Stimulated activated CD4-positive, alpha-beta T cell treated with anti-CD3 and anti-CD28 coated beads, Interleukin-4, amount 100 ng/mL, for 1 hour (primary cell): ENCODE measurements at regions not wholly inside any gene's neighbourhood (a gene's known extent, or its start where the extent isn't known, plus 50 kb on each side); places are given as distances from the start of the nearest gene placed in this dataset.
"Not testable (repeated sequence)": the region's sequence is repeated elsewhere in the genome, so short reads cannot be mapped to it uniquely, and the experiment has no call there.

Experiments used
- DNase-seq: peaks from one replicate; pipeline ENCODE4 v3.0.0-alpha.2; 2020

DNA sequence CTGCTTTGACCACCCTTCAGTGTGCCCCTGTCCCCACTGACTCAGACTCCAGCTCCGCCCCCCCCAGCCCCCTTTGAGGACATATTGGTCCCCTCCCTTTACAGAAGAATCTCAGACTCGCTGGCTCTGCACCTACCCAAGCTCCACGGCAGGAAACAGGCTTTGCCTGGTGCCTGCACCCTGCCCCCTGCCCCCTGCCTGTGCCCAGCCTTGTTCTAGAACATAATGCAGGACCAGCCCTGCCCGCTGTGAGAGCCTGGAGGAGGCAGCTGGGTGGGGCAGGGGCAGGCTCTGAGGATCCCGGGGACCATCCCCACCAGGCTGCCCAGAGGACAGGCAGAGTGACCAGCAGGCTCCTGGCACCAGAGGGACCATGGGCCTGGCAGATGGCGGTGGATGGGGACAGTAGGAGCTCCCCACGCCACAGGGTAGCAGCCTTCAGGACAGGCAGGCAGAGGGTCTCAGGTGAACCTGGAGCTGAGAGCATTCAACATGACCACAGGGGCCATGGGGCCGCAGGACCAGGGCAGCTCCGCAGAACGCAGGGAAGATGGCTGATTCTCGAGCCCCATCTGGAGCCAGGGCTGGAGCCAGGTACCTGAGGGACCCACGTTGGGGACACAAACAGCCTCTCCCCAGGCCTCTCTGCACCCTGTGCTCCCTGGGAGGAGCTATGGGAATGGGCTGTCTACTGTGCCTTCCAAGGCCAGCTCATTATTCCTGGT, 165.0 kb upstream of the FOXD4L5 start:
- DNase-seq: not testable (repeated sequence)

DNA sequence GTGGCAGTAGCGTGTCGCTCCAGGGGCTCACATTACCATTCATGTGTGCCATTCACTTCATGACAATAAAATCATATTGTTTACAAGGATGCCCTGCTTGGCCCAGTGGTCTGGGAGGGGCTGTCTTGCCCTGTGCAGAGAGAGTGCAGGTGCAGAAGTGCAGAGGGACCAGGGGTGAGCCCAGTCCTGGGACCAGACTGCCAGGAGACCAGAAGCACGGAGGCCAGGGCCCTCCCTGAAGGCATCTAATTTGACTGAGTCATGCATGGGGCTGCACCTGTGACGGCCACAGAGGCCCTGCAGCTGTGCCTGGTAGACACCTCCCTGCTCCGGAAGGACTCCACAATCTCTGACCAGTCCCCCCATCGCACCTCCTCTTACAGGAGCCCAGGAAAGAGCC, 164.4 kb upstream of the FOXD4L5 start:
- DNase-seq: no peak

DNA sequence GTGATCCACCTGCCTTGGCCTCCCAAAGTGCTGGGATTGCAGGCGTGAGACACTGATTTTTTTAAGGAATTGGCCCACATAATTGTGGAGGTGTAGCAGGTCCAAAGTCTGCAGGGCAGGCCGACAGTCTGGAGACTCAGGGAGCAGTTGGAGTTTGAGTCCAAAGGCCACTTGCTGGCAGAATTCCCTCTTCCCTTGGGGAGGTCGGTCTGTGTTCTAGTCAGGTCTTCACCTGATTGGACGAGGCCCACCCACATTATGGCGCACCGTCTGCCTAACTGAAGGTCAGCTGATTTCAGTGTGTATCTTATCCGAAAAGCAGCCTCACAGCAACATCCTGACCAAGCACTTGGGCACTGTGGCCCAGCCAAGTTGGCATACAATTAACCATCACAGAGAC, 162.1 kb upstream of the FOXD4L5 start:
- DNase-seq: not testable (repeated sequence)

DNA sequence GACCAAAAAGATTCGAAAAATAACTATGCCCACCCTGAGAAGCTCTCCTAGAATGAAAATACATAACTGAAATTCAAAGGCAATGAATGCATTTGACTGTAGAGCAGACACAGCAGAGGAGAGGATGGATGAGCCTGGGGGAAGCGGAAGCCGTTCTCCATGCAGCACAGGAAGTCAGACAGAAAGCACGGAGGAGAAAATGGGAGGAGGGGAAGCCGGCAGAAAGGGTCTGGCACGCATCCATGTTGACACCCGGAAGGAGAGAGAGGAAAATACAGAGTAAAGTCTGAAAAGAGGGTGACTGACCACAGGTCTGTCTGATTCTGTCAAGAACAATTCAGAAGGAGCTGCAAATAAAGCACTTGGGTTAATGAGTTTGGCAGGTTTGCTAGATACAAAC, 161.0 kb upstream of the FOXD4L5 start:
- not testable (repeated sequence) for DNase-seq

DNA sequence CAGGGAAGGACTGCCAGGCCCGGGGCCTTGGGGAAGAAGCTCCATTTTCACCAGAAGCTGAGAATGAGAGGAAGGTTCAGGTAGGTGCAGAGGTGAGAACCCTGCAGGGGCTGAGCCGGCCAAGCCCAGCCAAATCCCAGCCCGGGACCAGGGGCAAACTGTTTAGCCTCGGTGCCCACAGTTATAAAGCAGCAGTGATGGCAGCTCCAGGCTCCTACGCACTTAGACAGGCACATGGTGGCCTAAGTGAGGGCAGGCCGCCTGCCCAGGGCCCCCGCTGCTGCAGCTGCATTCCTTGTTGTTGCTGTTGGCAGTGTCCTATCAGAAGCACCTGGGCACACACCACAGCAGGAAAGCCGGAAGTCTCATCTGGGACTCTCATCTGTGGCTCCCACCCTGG, 159.9 kb upstream of the FOXD4L5 start:
- no peak for DNase-seq

DNA sequence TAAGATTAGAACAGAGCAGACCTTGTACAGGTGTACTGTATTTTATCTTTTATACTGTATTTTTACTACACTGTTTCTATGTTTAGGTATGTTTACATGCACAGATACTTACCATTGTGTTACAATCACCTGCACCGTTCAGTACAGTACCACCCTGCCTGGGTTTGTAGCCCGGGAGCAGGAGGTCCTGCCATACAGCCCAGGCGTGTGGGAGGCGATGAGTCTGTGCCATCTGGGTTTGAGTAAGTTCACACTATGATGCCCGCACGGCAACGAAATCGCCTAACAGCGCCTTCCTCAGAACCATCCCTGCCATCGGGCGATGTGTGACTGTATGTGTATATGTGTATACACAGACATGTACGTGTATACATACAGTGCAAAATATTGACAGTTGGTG, 157.1 kb upstream of the FOXD4L5 start:
- DNase-seq: not testable (repeated sequence)

DNA sequence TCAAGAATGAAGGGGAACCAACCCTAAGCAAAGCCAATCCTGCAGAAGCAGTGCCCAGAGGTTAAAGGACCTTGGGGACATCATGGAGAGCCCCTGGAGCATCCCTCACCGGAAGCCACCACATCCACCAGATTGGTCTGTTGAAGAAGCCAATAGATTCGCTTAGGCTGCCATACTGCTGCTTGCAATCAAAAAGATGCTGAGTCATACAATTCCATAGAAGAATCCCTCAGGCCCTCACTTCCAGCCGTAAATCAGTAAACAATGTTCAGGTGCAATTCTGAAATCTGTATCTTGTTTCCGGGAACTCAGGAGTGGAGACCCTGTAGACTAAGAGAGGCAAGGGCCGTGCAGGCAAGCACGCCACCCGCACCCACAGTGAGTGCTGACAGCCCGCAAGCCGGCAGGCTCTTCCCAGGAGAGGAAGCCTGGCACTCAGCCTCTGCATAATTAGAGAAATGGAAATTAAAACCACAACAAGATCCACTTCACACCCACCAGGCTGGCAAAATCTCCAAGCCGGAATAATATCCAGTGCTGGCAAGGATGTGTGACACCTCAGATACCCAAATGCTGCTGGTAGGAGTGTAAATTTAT, 156.4 kb upstream of the FOXD4L5 start:
- DNase-seq: not testable (repeated sequence)

DNA sequence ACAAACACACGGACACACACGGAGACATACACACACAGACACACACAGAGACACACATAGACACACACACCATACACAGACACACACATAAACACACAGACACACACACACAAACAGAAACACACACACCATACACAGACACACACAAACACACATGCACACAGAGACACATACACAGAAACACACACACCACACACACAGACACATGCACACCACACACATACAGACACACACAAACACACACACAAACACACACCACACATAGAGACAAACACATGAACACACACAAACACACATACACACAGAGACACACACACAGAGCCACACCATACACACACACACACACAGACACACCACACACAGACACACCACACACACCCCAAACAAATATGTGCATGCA, 152.7 kb upstream of the FOXD4L5 start:
- no peak for DNase-seq

DNA sequence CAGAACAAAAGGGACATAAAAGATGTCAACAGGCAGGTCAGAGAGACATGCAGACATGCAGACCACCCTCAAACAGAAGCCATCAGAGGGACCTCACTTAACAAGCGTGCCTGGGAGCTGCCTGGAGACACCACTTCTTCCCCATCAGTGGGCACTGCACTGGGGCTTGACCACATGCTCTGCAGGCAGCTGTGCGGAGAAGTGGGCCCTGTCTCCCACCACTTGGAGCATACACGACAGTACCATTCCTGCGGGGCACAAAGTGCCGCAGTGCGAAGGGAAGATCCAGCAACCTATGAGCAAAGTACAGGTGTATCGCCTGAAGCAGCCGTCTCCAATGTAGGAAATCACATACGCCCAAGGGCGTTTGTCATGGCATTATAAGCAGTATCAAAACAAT, 150.5 kb upstream of the FOXD4L5 start:
- DNase-seq: no peak

DNA sequence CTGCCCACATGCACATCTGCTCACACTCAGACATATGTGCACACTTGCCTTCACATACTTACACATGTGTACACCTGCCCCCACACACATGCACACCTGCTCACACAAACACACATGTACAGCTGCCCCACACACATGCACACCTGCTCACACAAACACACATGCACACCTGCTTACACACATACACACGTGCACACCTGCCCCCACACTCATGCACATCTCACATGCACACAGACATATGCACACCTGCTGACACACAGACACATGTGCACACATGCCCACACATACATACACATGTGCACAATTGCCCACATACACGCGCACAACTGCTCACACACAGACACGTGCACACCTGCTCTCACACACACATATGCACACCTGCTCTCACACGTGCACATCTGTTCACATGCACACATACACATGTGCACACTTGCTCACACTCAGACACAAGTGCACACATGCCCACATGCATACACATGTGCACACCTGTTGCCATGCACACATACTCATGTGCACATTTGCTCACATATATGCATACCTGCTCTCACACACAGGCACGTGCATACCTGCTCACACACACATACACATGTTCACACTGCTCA, 147.8 kb upstream of the FOXD4L5 start:
- no peak for DNase-seq

DNA sequence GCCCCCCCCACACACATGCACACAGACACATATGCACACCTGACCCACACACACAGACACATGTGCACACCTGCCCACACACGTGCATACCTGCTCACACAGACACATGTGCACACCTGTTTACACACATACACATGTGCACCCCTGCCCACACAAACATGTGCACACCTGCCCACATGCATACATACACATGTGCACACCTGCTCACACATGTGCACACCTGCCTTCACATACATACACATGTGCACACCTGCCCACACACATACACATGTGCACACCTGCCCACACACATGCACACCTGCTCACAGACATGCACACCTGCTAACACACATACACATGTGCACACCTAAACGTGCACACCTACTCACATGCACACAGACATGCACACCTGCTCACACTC, 147.0 kb upstream of the FOXD4L5 start:
- no peak for DNase-seq

DNA sequence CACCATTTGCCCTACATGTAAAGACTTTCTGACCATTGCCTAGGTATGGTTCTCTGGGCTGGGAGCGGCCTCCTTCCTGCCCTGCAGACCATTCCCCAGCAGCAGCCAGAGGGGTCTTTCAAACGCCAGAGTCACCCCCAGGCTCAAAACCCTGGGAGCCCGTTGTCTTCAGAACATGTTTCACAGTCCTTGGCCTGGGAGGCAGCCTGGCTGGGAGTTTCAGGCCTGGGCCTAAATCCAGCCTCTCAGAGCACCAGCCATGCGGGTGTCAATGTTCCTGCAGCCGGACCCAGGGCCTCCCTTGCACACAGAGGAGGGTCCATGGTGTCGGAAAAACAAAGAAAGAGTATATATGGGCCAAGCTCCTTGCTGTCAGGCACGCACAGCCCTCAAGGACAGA, 145.2 kb upstream of the FOXD4L5 start:
- no peak for DNase-seq

DNA sequence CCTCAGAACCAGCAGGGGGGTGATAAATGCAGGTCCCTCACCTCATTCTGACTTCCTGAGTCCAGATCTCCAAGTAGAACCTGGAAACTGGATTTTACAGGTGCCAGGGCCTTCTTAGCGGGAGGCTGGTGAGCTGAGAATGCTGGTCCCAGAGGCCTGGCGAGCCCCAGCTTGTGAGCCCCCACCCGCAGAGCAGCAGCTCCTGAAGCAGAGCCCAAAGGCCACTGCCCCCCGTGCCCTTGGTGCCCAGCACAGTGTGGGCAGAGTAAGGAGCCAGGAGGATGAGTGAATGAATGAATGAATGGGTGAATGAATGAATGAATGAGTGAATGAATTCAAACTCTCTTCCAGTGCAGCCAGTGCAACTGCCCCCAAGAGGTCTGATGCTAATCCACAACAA, 142.4 kb upstream of the FOXD4L5 start:
- not testable (repeated sequence) for DNase-seq

DNA sequence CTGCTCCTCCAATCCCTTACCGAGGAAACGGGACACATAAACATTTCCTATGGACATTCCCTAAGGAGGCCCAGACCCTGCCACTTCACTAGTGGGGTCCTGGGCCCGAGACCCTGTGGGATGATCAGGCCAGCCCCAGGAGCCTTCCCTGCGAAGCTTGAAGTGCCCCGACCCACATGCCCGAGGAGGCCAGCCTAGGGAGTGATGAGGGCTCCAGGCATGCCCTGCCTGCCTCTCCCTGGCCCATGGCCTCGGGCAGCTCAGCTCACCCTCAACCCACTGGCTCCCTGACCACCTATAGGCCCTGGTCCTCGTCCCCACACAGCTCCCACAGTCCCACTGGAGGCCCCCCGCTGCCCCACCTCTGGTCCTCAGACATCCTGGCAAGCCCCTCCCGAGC, 141.8 kb upstream of the FOXD4L5 start:
- DNase-seq: not testable (repeated sequence)

DNA sequence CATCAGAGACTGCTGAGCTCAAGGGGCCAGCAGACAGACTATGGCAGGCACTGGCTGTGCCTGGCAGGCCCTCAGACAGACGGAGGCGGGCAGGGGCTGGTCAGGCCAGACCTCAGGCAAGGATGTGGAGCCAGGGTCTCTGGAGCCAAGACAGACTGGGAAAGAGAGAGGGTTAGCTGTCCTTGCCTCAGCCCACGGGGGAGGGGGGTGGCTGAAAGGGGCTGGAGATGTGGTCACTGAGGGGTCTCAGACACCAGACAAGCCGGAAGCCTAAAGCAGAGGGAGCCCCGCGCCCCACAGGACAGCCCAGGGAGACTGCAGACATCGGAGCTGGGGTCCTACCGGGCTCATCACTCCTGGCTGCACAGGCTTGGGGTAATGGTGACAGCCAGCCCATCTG, 141.2 kb upstream of the FOXD4L5 start:
- DNase-seq: no peak

DNA sequence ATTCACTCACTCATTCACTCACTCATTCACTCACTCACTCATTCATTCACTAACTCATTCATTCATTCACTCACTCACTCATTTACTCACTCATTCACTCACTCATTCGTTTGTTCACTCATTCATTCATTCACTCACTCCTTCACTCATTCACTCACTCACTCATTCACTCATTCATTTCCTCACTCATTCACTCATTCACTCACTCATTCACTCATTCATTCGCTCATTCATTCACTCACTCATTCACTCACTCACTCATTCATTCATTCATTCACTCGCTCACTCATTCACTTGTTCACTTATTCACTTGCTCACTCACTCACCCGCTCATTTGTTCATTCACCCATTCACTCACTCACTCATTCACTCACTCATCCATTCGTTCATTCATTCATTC, 140.2 kb upstream of the FOXD4L5 start:
- not testable (repeated sequence) for DNase-seq

DNA sequence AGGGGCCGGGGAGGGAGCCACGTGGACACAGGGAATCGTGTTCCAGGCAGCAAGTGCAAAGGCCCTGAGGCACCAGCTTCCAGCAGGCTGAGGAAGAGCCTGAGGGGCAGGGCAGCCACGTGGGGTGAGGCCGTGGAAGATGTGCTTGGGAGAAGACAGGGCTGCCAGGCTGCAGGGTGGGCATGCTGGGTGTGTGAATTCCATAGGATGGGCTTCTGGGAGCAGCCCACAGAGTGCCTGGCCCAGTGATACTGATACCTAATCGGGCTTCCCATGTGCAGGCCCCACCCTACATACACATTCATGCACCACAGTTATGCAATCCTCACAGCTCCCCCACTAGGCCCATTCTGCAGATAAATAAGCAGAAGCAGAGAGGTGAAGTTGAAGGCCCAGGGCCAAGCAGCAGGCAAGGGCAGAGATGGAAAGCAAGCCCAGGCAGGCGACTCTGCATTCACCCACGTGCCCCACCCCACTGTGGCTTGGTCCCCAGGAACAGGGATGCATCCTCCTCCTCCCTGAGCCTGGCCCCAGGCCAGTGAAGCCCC, 139.5 kb upstream of the FOXD4L5 start:
- DNase-seq: not testable (repeated sequence)

DNA sequence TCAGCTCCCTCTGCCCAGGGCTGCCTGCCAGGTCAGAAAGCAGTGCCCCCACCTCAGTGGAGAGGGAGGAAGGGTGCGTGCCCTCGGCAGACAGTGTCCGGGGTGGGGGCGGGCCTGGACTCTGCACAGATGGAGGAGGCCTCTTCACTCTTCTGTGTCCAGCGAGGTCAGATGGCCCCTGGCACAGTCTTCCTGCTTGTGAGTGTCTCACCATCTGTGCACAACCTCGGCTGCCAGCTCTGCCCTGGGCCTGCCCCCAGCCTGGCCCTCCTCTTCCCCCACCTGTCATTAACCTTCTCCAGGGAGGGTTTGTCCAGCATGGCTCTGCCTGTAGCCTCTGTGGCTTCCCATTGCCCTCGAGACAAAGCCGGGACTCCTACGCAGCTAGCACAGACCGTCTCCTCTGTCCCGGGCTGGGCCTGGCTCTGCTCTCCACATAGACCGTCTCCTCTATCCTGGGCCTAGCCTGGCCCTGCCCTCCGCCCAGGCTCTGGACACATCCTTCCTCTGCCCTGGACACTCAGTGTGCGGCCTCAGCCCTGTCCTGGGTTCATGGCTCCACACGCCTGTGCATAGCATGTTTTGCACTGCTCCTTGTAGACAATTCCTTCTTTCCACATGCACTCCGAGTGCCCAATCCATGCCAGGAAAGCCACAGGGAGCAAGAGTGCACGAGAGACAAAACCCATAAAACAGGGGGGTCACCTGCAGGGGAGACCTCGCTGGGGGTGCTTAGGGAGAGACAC, 138.9 kb upstream of the FOXD4L5 start:
- not testable (repeated sequence) for DNase-seq

DNA sequence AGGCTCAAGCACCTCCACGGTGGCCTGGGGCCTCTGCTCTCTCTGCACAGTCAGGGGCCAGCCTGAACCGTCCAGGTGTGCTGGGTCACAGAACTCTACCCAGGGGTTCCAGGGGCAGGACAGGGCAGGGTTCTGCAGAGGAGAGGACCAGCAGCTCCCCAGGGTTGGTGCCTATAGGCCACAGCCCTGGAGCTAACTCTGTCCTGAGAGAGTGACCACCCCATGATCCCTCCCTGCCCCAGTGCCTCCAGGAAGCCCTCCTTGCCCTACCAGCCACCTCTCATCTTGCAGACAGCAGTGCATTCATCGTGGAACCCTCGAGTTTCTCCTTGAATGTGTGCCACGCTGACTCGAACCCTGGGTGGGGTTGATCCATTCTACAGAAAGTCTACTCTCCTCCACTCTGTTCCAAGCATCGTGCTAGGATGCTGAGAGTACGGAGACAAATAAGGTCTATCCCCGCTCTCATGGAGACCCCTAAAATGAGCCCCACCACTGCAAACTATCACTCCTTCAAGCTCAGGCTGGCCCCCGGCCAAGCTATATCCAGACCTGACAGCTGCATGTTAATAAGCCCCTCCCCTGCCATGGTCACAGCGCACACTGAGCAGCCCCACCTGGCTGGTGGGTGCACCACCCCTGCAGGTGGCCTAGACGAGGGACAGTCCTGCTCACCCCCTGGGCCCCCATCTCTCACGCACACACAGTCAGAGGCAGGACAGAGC, 138.1 kb upstream of the FOXD4L5 start:
- DNase-seq: not testable (repeated sequence)

DNA sequence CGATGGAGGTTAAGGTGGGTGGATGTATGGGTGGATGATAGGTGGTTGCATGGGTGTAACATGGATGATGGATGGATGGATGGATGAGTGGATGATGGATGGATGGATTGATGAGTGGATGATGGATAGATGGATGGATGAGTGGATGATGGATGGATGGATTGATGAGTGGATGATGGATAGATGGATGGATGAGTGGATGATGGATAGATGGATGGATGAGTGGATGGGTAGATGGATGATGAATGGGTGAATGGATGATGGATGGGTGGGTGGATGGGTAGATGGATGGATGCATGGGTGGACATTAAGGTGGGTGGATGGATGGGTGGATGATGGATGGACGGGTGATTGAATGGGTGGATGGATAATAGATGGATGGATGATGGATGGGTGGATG, 136.5 kb upstream of the FOXD4L5 start:
- not testable (repeated sequence) for DNase-seq

DNA sequence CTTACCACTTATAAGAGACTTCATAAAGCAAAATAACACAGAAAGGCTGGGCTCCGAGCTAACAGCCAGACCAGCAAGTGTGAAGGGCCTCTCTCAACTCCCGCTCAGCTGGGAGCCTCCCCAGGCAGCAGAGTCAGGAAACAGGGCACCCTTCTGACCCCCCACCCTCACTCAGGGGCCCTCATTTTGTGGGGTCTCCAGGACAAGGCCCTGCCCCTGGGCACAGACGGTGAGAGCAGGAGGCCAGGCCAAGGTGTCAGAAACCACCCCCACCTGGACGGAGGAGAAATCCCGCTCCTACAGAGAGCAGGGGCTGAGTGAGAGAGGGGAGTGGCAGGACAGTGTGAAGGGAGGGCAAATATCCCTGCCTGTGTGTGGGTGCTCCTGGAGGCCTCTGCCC, 135.8 kb upstream of the FOXD4L5 start:
- DNase-seq: no peak

DNA sequence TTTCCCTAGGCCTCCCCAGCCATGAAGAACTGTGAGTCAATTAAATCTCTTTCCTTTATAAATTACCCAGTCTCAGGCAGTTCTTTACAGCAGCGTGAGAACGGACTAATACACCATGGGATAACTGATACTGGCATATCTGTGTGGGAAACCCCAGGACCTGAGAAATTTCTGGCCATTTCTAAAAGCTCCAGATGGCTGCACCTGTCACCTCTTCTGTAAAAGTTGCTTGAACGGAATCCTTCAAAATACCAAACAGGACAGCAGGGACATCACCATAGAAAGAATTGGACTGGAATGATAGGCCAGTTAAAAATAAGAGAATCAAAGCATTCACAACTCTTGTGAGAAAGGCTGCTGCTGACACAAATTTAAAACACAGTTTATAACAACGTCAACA, 134.0 kb upstream of the FOXD4L5 start:
- not testable (repeated sequence) for DNase-seq

DNA sequence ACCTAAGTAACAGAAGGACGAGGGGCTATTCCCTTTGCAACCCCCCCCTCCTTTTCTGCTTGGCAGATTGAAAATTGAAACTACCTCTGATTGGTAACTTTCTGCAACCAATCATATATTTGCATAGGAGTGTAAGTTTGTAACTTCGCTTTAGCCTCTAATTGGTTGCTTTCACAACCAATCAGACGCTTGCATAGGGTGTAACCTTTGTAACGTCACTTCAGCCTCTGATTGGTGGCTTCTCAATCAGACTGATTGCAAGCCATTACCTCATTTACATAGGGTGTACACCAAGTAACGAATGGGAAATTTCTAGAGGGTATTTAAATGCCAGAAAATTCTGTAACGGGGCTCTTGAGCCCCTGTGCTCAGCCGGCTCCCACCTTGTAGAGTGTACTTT, 131.9 kb upstream of the FOXD4L5 start:
- not testable (repeated sequence) for DNase-seq
